GM12891 (cell line): ENCODE measurements at regions not wholly inside any gene's neighbourhood (a gene's known extent, or its start where the extent isn't known, plus 50 kb on each side); places are given as distances from the start of the nearest gene placed in this dataset.

Experiments
- DNase-seq: peaks from one replicate; pipeline ENCODE4 v3.0.0; 2011; ENCODE audit warnings: low spot score; ENCODE audit not compliant: insufficient read length
- FAIRE-seq: peaks from 2 replicates; lab custom pipeline; 2011; peaks lifted over from hg19 to GRCh38; lab: Jason Lieb, UNC
- PAX5 ChIP-seq: IDR thresholded peaks from 2 replicates; pipeline ENCODE4 v1.6.1; 2011; ENCODE audit warnings: low read length, moderate library complexity, mild to moderate bottlenecking; ENCODE audit not compliant: insufficient read depth, severe bottlenecking
- POLR2A ChIP-seq: IDR thresholded peaks from 2 replicates; pipeline ENCODE4 v1.6.1; 2011; ENCODE audit warnings: low read depth, low read length, control low read depth
- POLR2AphosphoS5 ChIP-seq: IDR thresholded peaks from 2 replicates; pipeline ENCODE4 v1.6.1; 2011; ENCODE audit warnings: low read depth, low read length, control low read depth
- POU2F2 ChIP-seq: IDR thresholded peaks from 2 replicates; pipeline ENCODE4 v1.6.1; 2011; ENCODE audit warnings: low read depth, mild to moderate bottlenecking, control low read depth, low read length, moderate library complexity
- SPI1 ChIP-seq: IDR thresholded peaks from 2 replicates; pipeline ENCODE4 v1.6.1; 2011; ENCODE audit warnings: low read depth, low read length, control low read depth
- TAF1 ChIP-seq: IDR thresholded peaks from 2 replicates; pipeline ENCODE4 v1.6.1; 2011; ENCODE audit warnings: low read depth, low read length, control low read depth

- FAIRE-seq (no peak), DNase-seq (no peak)
- TF ChIP-seq TAF1 (no peak), POLR2A (no peak), POLR2AphosphoS5 (no peak), PAX5 (no peak), SPI1 (no peak), POU2F2 (no peak)
These were observed 96.1 kb upstream of the EGLN3 start for GRCh38 chr14:34046799-34047520.

- FAIRE-seq (no peak), DNase-seq (no peak)
- TF ChIP-seq PAX5, result no peak
- no peak for TF ChIP-seq POU2F2
- no peak for TF ChIP-seq TAF1
- TF ChIP-seq SPI1, result no peak
- TF ChIP-seq POLR2AphosphoS5, result no peak
- no peak for TF ChIP-seq POLR2A
These were observed 93.9 kb upstream of the EGLN3 start for GRCh38 chr14:34044666-34045306.

- no peak for DNase-seq
- no peak for FAIRE-seq
- no peak for TF ChIP-seq PAX5
- TF ChIP-seq POLR2AphosphoS5, result no peak
- TF ChIP-seq POLR2A, result no peak
- TF ChIP-seq SPI1, result no peak
- TF ChIP-seq POU2F2, result no peak
- TF ChIP-seq TAF1, result no peak
These were observed 93.4 kb upstream of the EGLN3 start for GRCh38 chr14:34044373-34044637.

- TF ChIP-seq POU2F2 (0 out of 2 replicates have a peak, but pooled peaks have one; percentile 56), TAF1 (no peak), POLR2A (no peak), PAX5 (no peak), POLR2AphosphoS5 (no peak), SPI1 (no peak)
- FAIRE-seq, result peak; percentile 56
- DNase-seq, result no peak
These were observed 92.9 kb upstream of the EGLN3 start for GRCh38 chr14:34043627-34044372.

- DNase-seq (no peak), FAIRE-seq (peak; percentile 47)
- TF ChIP-seq TAF1, result no peak
- TF ChIP-seq POLR2A, result no peak
- no peak for TF ChIP-seq POLR2AphosphoS5
- no peak for TF ChIP-seq PAX5
- peak; percentile 3; the same call in 1 of the 2 replicates for TF ChIP-seq SPI1
- no peak for TF ChIP-seq POU2F2
These were observed 90.3 kb upstream of the EGLN3 start for GRCh38 chr14:34041220-34041619.

GRCh38 chr14:34040766-34041165, 89.9 kb upstream of the EGLN3 start:
- no peak for FAIRE-seq
- DNase-seq, result no peak
- no peak for TF ChIP-seq POLR2A
- no peak for TF ChIP-seq PAX5
- TF ChIP-seq TAF1, result no peak
- no peak for TF ChIP-seq POLR2AphosphoS5
- TF ChIP-seq POU2F2, result no peak
- TF ChIP-seq SPI1, result no peak

- DNase-seq (no peak), FAIRE-seq (no peak)
- no peak for TF ChIP-seq SPI1
- TF ChIP-seq POLR2A, result no peak
- no peak for TF ChIP-seq TAF1
- no peak for TF ChIP-seq POU2F2
- TF ChIP-seq PAX5, result no peak
- no peak for TF ChIP-seq POLR2AphosphoS5
These were observed 88.7 kb upstream of the EGLN3 start for GRCh38 chr14:34039428-34040047.

GRCh38 chr14:34038358-34039057, 87.6 kb upstream of the EGLN3 start:
- TF ChIP-seq POLR2A (no peak), POLR2AphosphoS5 (no peak), TAF1 (no peak), PAX5 (no peak), POU2F2 (no peak), SPI1 (no peak)
- DNase-seq, result no peak
- FAIRE-seq, result no peak

- FAIRE-seq (no peak), DNase-seq (no peak)
- TF ChIP-seq SPI1 (no peak), POLR2A (no peak), POLR2AphosphoS5 (no peak), TAF1 (no peak), PAX5 (no peak), POU2F2 (no peak)
These were observed 85.5 kb upstream of the EGLN3 start for GRCh38 chr14:34036319-34036766.
